GM23338 (cell line): ENCODE measurements at regions not wholly inside any gene's neighbourhood (a gene's known extent, or its start where the extent isn't known, plus 50 kb on each side); places are given as distances from the start of the nearest gene placed in this dataset.

Experiments used
- ATAC-seq: fragments of 200-7000 bp; cut with Tn5 transposase; 3 replicates; pipeline ENCODE4 v1.9.1; 2020
- DNase-seq: peaks from one replicate; pipeline ENCODE4 v3.0.0-alpha.2; 2015; ENCODE audit warnings: low spot score
- H2AFZ ChIP-seq: fragments of 200-600 bp; sonication (generic); 2 replicates; pipeline ENCODE4 v1.8.0; 2016; ENCODE audit warnings: antibody characterized with exemption, mild to moderate bottlenecking, moderate library complexity
- H3F3A ChIP-seq: fragments of 200-600 bp; sonication (generic); replicated peaks from 2 replicates; pipeline ENCODE4 v1.8.0; 2017; ENCODE audit warnings: antibody characterized with exemption, mixed run types, low read depth
- H3K27ac ChIP-seq: fragments of 200-600 bp; sonication (generic); 2 replicates; pipeline ENCODE4 v1.6.1; 2016; ENCODE audit warnings: low read depth
- H3K27me3 ChIP-seq: fragments of 200-600 bp; sonication (generic); 2 replicates; pipeline ENCODE4 v1.8.0; 2016; ENCODE audit warnings: mild to moderate bottlenecking, mixed run types, moderate library complexity; ENCODE audit not compliant: insufficient read depth
- H3K36me3 ChIP-seq: fragments of 200-600 bp; sonication (generic); 2 replicates; pipeline ENCODE4 v1.8.0; 2016; ENCODE audit warnings: mild to moderate bottlenecking; ENCODE audit not compliant: insufficient read depth
- H3K4me1 ChIP-seq: fragments of 200-600 bp; sonication (generic); 2 replicates; pipeline ENCODE4 v1.8.0; 2016; ENCODE audit warnings: mild to moderate bottlenecking, moderate library complexity; ENCODE audit not compliant: insufficient read depth
- H3K4me2 ChIP-seq: fragments of 200-600 bp; sonication (generic); 2 replicates; pipeline ENCODE4 v1.7.1; 2017; ENCODE audit warnings: mixed run types
- H3K4me3 ChIP-seq: fragments of 200-600 bp; sonication (generic); 2 replicates; pipeline ENCODE4 v1.6.1; 2016; ENCODE audit warnings: mixed run types
- H3K79me2 ChIP-seq: fragments of 200-600 bp; sonication (generic); replicated peaks from 2 replicates; pipeline ENCODE4 v1.8.0; 2017; ENCODE audit warnings: mild to moderate bottlenecking; ENCODE audit not compliant: insufficient read depth
- H3K9me2 ChIP-seq: fragments of 200-600 bp; sonication (generic); 2 replicates; pipeline ENCODE4 v1.8.0; 2017; ENCODE audit not compliant: insufficient read depth
- H4K20me1 ChIP-seq: fragments of 200-600 bp; sonication (generic); replicated peaks from 2 replicates; pipeline ENCODE4 v1.8.0; 2017; ENCODE audit warnings: mild to moderate bottlenecking; ENCODE audit not compliant: insufficient read depth
- H3K27ac Mint-ChIP-seq: 2 replicates; pipeline ENCODE4 v1.8.0; 2020; ENCODE audit warnings: inconsistent platforms, mild to moderate bottlenecking, moderate library complexity, mixed read lengths
- H3K27me3 Mint-ChIP-seq: 3 replicates; pipeline ENCODE4 v1.8.0; 2022; ENCODE audit warnings: low read depth, mild to moderate bottlenecking, moderate library complexity, mixed read lengths, inconsistent platforms; ENCODE audit not compliant: insufficient read depth, poor library complexity
- H3K36me3 Mint-ChIP-seq: 3 replicates; pipeline ENCODE4 v1.8.0; 2021; ENCODE audit warnings: low read depth, mild to moderate bottlenecking, inconsistent platforms, moderate library complexity, mixed read lengths
- H3K4me1 Mint-ChIP-seq: 3 replicates; pipeline ENCODE4 v1.8.0; 2020; ENCODE audit warnings: mild to moderate bottlenecking, inconsistent platforms, mixed read lengths
- H3K4me3 Mint-ChIP-seq: 3 replicates; pipeline ENCODE4 v1.8.0; 2021; ENCODE audit warnings: moderate library complexity, mild to moderate bottlenecking, inconsistent platforms, mixed read lengths
- H3K9me3 Mint-ChIP-seq: 3 replicates; pipeline ENCODE4 v1.8.0; 2020; ENCODE audit warnings: moderate library complexity, mild to moderate bottlenecking, inconsistent platforms, mixed read lengths
- CREB1 ChIP-seq: fragments of 250-450 bp; sonication (Bioruptor Pico); IDR thresholded peaks from 2 replicates; pipeline ENCODE4 v1.5.0; 2020; ENCODE audit warnings: low read depth, mild to moderate bottlenecking, moderate library complexity
- CTCF ChIP-seq, 2 experiments: fragments of 200-600 bp in 1 of 2; sonication (generic) in 1 of 2; conservative IDR thresholded peaks; 2 replicates each; pipeline versions ENCODE4 v1.5.1 to v1.6.1; 2016 to 2017; ENCODE audit warnings: antibody characterized with exemption in 2 of 2, low read depth in 2 of 2, mild to moderate bottlenecking in 2 of 2, moderate library complexity in 1 of 2
- JUNB ChIP-seq: IDR thresholded peaks from one replicate; pipeline ENCODE4 v1.6.1; 2016; ENCODE audit warnings: antibody characterized with exemption; ENCODE audit not compliant: unreplicated experiment
- REST ChIP-seq: IDR thresholded peaks from one replicate; pipeline ENCODE4 v1.6.1; 2018; ENCODE audit warnings: antibody characterized with exemption; ENCODE audit not compliant: unreplicated experiment
- STAT1 ChIP-seq: IDR thresholded peaks from one replicate; pipeline ENCODE4 v1.6.1; 2016; ENCODE audit warnings: antibody characterized with exemption; ENCODE audit not compliant: unreplicated experiment
- ZNF114 ChIP-seq: fragments of 250-450 bp; sonication (Bioruptor Pico); IDR thresholded peaks from 2 replicates; pipeline ENCODE4 v1.5.0; 2020; ENCODE audit warnings: mild to moderate bottlenecking, moderate library complexity
- ZNF462 ChIP-seq: fragments of 250-450 bp; sonication (Bioruptor Pico); IDR thresholded peaks from 2 replicates; pipeline ENCODE4 v1.5.0; 2020; ENCODE audit warnings: mild to moderate bottlenecking, moderate library complexity

GRCh38 chr5:89929834-89930233 lies 479.7 kb downstream of the CETN3 start (continued):
- TF ChIP-seq ZNF462 (CRISPR knock-in tag) = no peak
- TF ChIP-seq CTCF (conservative IDR thresholded peaks at IDR 0.05; ENCODE audit: low read depth in 2 of 2) = no peak

DNA sequence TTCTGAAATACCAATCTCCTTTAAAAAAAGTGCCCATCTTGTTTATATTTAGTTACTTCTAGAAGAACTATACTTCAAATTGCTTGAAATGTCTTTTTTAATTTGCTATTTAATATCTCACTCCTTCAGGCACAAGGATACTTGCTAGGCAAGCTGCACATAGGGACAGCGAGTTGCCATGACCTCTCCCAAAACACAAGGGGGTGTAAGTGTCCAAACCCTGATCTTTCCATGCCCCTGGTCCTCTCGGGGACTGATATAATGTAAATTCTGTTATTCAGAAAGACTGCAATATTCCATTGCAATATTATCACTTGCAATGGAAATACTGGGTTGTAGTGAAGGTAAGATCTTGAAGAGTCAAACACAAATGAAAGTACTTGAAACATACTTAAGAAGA lies 480.4 kb downstream of the CETN3 start:
- H3K79me2 ChIP-seq = no peaks in the 10 kb centered on the region
- H3K36me3 Mint-ChIP-seq = no peaks in the 10 kb centered on the region
- ATAC-seq (peak; percentile 73), DNase-seq (peak; percentile 49)
- H2AFZ ChIP-seq = no peak overlapping the region
- no peak overlapping the region for H3K4me3 ChIP-seq
- TF ChIP-seq ZNF114 = no peak
- TF ChIP-seq CREB1 = no peak
- no peak for TF ChIP-seq STAT1
- TF ChIP-seq JUNB = no peak
- no peak for TF ChIP-seq REST
- TF ChIP-seq CTCF (conservative IDR thresholded peaks at IDR 0.05; ENCODE audit: low read depth in 2 of 2) = peak; percentile 50 to 70
- peaks cover 6% of the 10 kb centered on the region for H3K4me1 Mint-ChIP-seq
- H3F3A ChIP-seq = no peaks in the 10 kb centered on the region
- H4K20me1 ChIP-seq = no peaks in the 10 kb centered on the region
- H3K4me1 ChIP-seq = peaks cover 14% of the 10 kb centered on the region
- no peak overlapping the region for H3K4me2 ChIP-seq
- no peaks in the 10 kb centered on the region for H3K36me3 ChIP-seq
- H3K27me3 ChIP-seq = no peaks in the 10 kb centered on the region
- no peaks in the 10 kb centered on the region for H3K27me3 Mint-ChIP-seq
- H3K9me2 ChIP-seq = no peaks in the 10 kb centered on the region
- no peak overlapping the region for H3K27ac ChIP-seq
- H3K27ac Mint-ChIP-seq = no peak overlapping the region; the same call in 1 of the 2 replicates
- no peaks in the 10 kb centered on the region for H3K9me3 Mint-ChIP-seq
- H3K4me3 Mint-ChIP-seq = no peak overlapping the region
